Activated T-cell treated with anti-CD3 and anti-CD28 coated beads, Interleukin-2, amount 50 U/mL, for 4 hours (primary cell): ENCODE measurements at regions not wholly inside any gene's neighbourhood (a gene's known extent, or its start where the extent isn't known, plus 50 kb on each side); places are given as distances from the start of the nearest gene placed in this dataset.

ENCODE experiments used
- ATAC-seq, 2 donors: fragments of 200-7000 bp; cut with Tn5 transposase; one replicate each; pipeline ENCODE4 v1.10.0; 2021
- DNase-seq: peaks from one replicate; pipeline ENCODE4 v3.0.0-alpha.2; 2020
- H3K27me3 Mint-ChIP-seq: one replicate; pipeline ENCODE4 v1.8.0; 2021; ENCODE audit warnings: low read depth, mixed read lengths
- H3K36me3 Mint-ChIP-seq: one replicate; pipeline ENCODE4 v1.8.0; 2022; ENCODE audit warnings: mixed read lengths; ENCODE audit not compliant: insufficient read depth
- H3K4me1 Mint-ChIP-seq: one replicate; pipeline ENCODE4 v1.8.0; 2021; ENCODE audit warnings: low read depth, mixed read lengths
- H3K4me3 Mint-ChIP-seq: one replicate; pipeline ENCODE4 v1.8.0; 2021; ENCODE audit warnings: mild to moderate bottlenecking, moderate library complexity, mixed read lengths
- H3K9me3 Mint-ChIP-seq: one replicate; pipeline ENCODE4 v1.8.0; 2021; ENCODE audit warnings: mixed read lengths

GRCh38 chr3:18295171-18295920 is 129.8 kb downstream of the SATB1 start:
- Mint-ChIP-seq H3K27me3 (no peaks in the 10 kb centered on the region), H3K36me3 (peaks cover 3% of the 10 kb centered on the region), H3K9me3 (peaks cover 24% of the 10 kb centered on the region), H3K4me1 (no peaks in the 10 kb centered on the region), H3K4me3 (no peak overlapping the region)
- ATAC-seq (no peak), DNase-seq (no peak)

GRCh38 chr3:18290157-18290556 is 135.0 kb downstream of the SATB1 start:
- Mint-ChIP-seq H3K9me3 (no peaks in the 10 kb centered on the region), H3K4me1 (no peaks in the 10 kb centered on the region), H3K4me3 (no peak overlapping the region), H3K27me3 (no peaks in the 10 kb centered on the region), H3K36me3 (no peaks in the 10 kb centered on the region)
- no peak for ATAC-seq
- DNase-seq = no peak

- DNase-seq (no peak), ATAC-seq (no peak)
- no peaks in the 10 kb centered on the region for H3K36me3 Mint-ChIP-seq
- no peaks in the 10 kb centered on the region for H3K4me1 Mint-ChIP-seq
- no peaks in the 10 kb centered on the region for H3K9me3 Mint-ChIP-seq
- no peaks in the 10 kb centered on the region for H3K27me3 Mint-ChIP-seq
- H3K4me3 Mint-ChIP-seq = no peak overlapping the region
These were observed 136.9 kb downstream of the SATB1 start for GRCh38 chr3:18288243-18288642.

GRCh38 chr3:18284716-18285115 is 140.4 kb downstream of the SATB1 start:
- H3K27me3 Mint-ChIP-seq = peaks cover 2% of the 10 kb centered on the region
- no peak overlapping the region for H3K4me3 Mint-ChIP-seq
- ATAC-seq (no peak), DNase-seq (no peak)
- no peaks in the 10 kb centered on the region for H3K36me3 Mint-ChIP-seq
- no peaks in the 10 kb centered on the region for H3K4me1 Mint-ChIP-seq
- H3K9me3 Mint-ChIP-seq = no peaks in the 10 kb centered on the region

- ATAC-seq (no peak), DNase-seq (no peak)
- peaks cover 2% of the 10 kb centered on the region for H3K27me3 Mint-ChIP-seq
- H3K36me3 Mint-ChIP-seq = no peaks in the 10 kb centered on the region
- H3K4me3 Mint-ChIP-seq = no peak overlapping the region
- no peaks in the 10 kb centered on the region for H3K4me1 Mint-ChIP-seq
- H3K9me3 Mint-ChIP-seq = no peaks in the 10 kb centered on the region
These were observed 141.5 kb downstream of the SATB1 start for GRCh38 chr3:18283680-18284079.

- peaks cover 2% of the 10 kb centered on the region for H3K27me3 Mint-ChIP-seq
- no peaks in the 10 kb centered on the region for H3K36me3 Mint-ChIP-seq
- no peaks in the 10 kb centered on the region for H3K9me3 Mint-ChIP-seq
- ATAC-seq = no peak
- no peaks in the 10 kb centered on the region for H3K4me1 Mint-ChIP-seq
- no peak overlapping the region for H3K4me3 Mint-ChIP-seq
- DNase-seq = no peak
These were observed 142.6 kb downstream of the SATB1 start for GRCh38 chr3:18282507-18282906.

GRCh38 chr3:18279226-18279737 is 145.9 kb downstream of the SATB1 start:
- Mint-ChIP-seq H3K27me3 (peaks cover 2% of the 10 kb centered on the region), H3K9me3 (no peaks in the 10 kb centered on the region), H3K4me3 (no peak overlapping the region), H3K36me3 (no peaks in the 10 kb centered on the region), H3K4me1 (no peaks in the 10 kb centered on the region)
- DNase-seq (no peak), ATAC-seq (no peak)

- DNase-seq (no peak), ATAC-seq (no peak)
- Mint-ChIP-seq H3K27me3 (no peaks in the 10 kb centered on the region), H3K9me3 (no peaks in the 10 kb centered on the region), H3K4me1 (no peaks in the 10 kb centered on the region), H3K4me3 (no peak overlapping the region), H3K36me3 (no peaks in the 10 kb centered on the region)
These were observed 160.3 kb downstream of the SATB1 start for GRCh38 chr3:18264853-18265252.

- DNase-seq (no peak), ATAC-seq (no peak)
- no peaks in the 10 kb centered on the region for H3K27me3 Mint-ChIP-seq
- H3K36me3 Mint-ChIP-seq = no peaks in the 10 kb centered on the region
- no peaks in the 10 kb centered on the region for H3K4me1 Mint-ChIP-seq
- no peaks in the 10 kb centered on the region for H3K9me3 Mint-ChIP-seq
- H3K4me3 Mint-ChIP-seq = no peak overlapping the region
These were observed 160.8 kb downstream of the SATB1 start for GRCh38 chr3:18264361-18264760.

GRCh38 chr3:18258492-18258891 is 166.6 kb downstream of the SATB1 start:
- H3K36me3 Mint-ChIP-seq = no peaks in the 10 kb centered on the region
- H3K9me3 Mint-ChIP-seq = no peaks in the 10 kb centered on the region
- no peak overlapping the region for H3K4me3 Mint-ChIP-seq
- no peak for DNase-seq
- no peaks in the 10 kb centered on the region for H3K4me1 Mint-ChIP-seq
- no peak for ATAC-seq
- no peaks in the 10 kb centered on the region for H3K27me3 Mint-ChIP-seq

- ATAC-seq = no peak
- H3K36me3 Mint-ChIP-seq = no peaks in the 10 kb centered on the region
These were observed 172.6 kb downstream of the SATB1 start for GRCh38 chr3:18252578-18252977.

GRCh38 chr3:18250991-18251390 is 174.1 kb downstream of the SATB1 start:
- H3K36me3 Mint-ChIP-seq = no peaks in the 10 kb centered on the region
- H3K27me3 Mint-ChIP-seq = no peaks in the 10 kb centered on the region
- DNase-seq (no peak), ATAC-seq (no peak)
- no peak overlapping the region for H3K4me3 Mint-ChIP-seq
- H3K9me3 Mint-ChIP-seq = no peaks in the 10 kb centered on the region
- no peaks in the 10 kb centered on the region for H3K4me1 Mint-ChIP-seq

More at GRCh38 chr3:18252578-18252977, 172.6 kb downstream of the SATB1 start:
- H3K4me3 Mint-ChIP-seq = no peak overlapping the region
- H3K9me3 Mint-ChIP-seq = no peaks in the 10 kb centered on the region
- H3K4me1 Mint-ChIP-seq = no peaks in the 10 kb centered on the region
- no peaks in the 10 kb centered on the region for H3K27me3 Mint-ChIP-seq
- no peak for DNase-seq

GRCh38 chr3:18249126-18249525 is 176.0 kb downstream of the SATB1 start:
- no peak for ATAC-seq
- Mint-ChIP-seq H3K27me3 (no peaks in the 10 kb centered on the region), H3K9me3 (no peaks in the 10 kb centered on the region), H3K4me3 (no peak overlapping the region), H3K36me3 (no peaks in the 10 kb centered on the region), H3K4me1 (no peaks in the 10 kb centered on the region)
- no peak for DNase-seq

GRCh38 chr3:18247776-18248310 is 177.3 kb downstream of the SATB1 start:
- Mint-ChIP-seq H3K4me1 (no peaks in the 10 kb centered on the region), H3K4me3 (no peak overlapping the region), H3K27me3 (peaks cover 2% of the 10 kb centered on the region), H3K9me3 (no peaks in the 10 kb centered on the region), H3K36me3 (no peaks in the 10 kb centered on the region)
- DNase-seq (no peak), ATAC-seq (no peak)

- peaks cover 2% of the 10 kb centered on the region for H3K27me3 Mint-ChIP-seq
- ATAC-seq = no peak
- no peaks in the 10 kb centered on the region for H3K4me1 Mint-ChIP-seq
- no peak overlapping the region for H3K4me3 Mint-ChIP-seq
- DNase-seq = no peak
- H3K36me3 Mint-ChIP-seq = no peaks in the 10 kb centered on the region
- no peaks in the 10 kb centered on the region for H3K9me3 Mint-ChIP-seq
These were observed 177.9 kb downstream of the SATB1 start for GRCh38 chr3:18247139-18247695.
